22Rv1 (cell line): ENCODE measurements at regions not wholly inside any gene's neighbourhood (a gene's known extent, or its start where the extent isn't known, plus 50 kb on each side); places are given as distances from the start of the nearest gene placed in this dataset.
A peak's percentile ranks its signal among the peaks of the same experiment; 100 is the strongest.

Experiments
- H3K27ac ChIP-seq: fragments of 450-650 bp; 2 replicates; pipeline ENCODE4 v1.5.1; 2017
- ZFX ChIP-seq: fragments of 450-650 bp; IDR thresholded peaks from 2 replicates; pipeline ENCODE4 v1.6.1; 2017; ENCODE audit warnings: antibody characterized with exemption, borderline replicate concordance
- TF ChIP-seq, protein P1 (sequence below): fragments of 450-650 bp; IDR thresholded peaks from 2 replicates; pipeline ENCODE4 v1.5.1; 2017; ENCODE audit warnings: mild to moderate bottlenecking

DNA sequence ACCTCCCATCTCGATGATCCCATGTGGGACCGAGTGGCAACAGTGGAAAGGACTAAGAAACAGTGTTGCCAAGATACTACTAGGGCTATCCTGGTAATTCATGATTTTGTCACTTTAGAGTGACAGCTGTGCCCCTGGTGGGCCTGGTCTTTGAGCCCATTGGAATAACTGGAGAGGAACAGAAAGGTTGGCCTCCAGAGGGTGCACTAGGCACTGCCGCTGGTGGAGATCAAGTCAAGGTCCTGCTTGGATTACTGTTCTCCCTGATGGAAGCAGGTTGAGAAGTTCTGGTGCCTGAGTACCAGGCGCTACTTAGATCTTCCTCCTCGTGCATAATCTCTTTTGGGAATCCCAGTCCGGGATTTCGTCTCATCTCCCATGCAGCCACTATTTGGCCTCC is 129.6 kb downstream of the SEC61B start:
- no peak for TF ChIP-seq ZFX
- TF ChIP-seq, protein P1, sequence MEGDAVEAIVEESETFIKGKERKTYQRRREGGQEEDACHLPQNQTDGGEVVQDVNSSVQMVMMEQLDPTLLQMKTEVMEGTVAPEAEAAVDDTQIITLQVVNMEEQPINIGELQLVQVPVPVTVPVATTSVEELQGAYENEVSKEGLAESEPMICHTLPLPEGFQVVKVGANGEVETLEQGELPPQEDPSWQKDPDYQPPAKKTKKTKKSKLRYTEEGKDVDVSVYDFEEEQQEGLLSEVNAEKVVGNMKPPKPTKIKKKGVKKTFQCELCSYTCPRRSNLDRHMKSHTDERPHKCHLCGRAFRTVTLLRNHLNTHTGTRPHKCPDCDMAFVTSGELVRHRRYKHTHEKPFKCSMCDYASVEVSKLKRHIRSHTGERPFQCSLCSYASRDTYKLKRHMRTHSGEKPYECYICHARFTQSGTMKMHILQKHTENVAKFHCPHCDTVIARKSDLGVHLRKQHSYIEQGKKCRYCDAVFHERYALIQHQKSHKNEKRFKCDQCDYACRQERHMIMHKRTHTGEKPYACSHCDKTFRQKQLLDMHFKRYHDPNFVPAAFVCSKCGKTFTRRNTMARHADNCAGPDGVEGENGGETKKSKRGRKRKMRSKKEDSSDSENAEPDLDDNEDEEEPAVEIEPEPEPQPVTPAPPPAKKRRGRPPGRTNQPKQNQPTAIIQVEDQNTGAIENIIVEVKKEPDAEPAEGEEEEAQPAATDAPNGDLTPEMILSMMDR: peak; percentile 31
- H3K27ac ChIP-seq: no peak overlapping the region

DNA sequence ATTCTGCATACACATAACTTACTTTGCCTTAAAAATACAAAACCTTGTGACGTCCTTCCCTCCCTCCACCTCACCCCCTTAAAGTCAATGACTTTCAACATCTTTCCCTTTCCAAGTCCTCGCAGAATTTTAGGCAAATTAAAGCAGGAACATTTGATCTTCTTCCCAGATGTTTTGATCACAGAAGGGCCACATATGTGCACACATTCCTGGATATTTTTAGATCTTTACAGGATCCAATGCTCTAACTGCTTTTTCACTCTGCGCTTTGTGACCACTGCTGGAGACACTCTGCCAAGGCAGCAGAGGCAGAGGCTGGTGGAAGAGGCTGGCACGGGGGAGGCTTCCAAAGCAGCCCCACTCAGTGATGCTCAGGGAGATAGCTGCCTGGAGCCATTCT is 130.7 kb downstream of the SEC61B start:
- H3K27ac ChIP-seq: no peak overlapping the region
- no peak for TF ChIP-seq ZFX

DNA sequence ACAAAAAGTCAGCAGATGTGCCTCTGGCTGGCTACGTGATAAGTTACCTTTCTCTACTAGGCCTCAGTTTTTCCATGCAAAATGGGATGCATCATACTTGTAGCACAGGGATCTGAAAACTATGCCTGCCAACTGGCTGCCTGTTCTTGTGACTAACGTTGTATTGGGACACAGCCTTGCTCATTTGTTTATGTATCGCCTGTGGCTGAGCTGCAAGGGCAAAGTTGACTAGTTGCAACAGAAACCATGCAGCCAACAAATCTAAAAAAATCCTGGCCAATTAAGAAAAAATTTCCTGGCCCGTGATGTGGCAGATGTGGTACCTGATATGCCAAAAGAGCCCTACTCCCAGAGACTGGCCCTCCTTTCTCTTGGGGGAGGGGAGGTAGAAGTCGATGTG is 131.3 kb downstream of the SEC61B start:
- TF ChIP-seq, protein P1: no peak
- TF ChIP-seq ZFX: no peak
- H3K27ac ChIP-seq: no peak overlapping the region

DNA sequence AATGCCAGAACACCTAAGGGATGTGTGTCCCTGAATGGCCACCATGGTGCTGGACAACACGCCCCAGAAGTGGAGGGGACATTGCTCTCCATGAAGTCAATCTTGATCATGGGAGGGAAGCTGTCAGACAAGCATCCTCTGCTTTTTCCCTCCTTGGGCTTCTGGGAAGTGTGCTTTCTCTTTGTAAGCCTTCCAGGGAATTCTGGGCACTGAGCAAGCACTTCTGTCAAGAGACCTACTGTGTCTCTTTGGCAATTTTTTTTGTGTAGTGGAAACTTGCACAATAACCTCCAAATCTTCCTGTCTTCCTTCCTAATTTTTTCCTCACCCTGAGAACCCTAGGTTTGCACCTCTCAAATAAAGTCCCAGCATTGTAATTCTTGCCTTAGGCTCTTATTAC is 132.0 kb downstream of the SEC61B start:
- no peak for TF ChIP-seq ZFX
- TF ChIP-seq, protein P1: no peak
- H3K27ac ChIP-seq: no peak overlapping the region

DNA sequence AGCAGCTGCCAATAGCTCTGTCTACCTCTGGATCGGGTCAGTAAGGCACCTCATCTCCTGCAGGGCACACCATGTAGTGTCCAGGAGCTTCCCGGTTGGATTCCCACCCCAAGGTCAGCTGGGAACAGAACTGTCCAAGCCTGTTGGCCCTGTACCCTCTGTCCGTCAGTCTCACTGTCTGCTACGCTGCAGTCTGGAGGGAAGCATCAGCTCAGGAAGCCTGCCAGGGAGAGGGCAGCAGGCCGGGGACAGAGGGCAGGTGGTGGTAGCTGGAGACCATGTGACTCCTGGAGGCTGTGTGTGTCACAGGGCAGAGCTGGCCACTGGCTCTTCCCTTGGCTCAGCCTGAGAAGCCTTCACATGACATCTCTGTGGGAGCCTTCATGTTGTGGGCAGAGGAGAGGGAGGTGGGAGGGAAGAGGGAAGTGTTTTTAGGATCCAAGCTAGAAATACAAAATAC is 134.5 kb downstream of the SEC61B start:
- no peak for TF ChIP-seq ZFX
- TF ChIP-seq, protein P1: no peak

DNA sequence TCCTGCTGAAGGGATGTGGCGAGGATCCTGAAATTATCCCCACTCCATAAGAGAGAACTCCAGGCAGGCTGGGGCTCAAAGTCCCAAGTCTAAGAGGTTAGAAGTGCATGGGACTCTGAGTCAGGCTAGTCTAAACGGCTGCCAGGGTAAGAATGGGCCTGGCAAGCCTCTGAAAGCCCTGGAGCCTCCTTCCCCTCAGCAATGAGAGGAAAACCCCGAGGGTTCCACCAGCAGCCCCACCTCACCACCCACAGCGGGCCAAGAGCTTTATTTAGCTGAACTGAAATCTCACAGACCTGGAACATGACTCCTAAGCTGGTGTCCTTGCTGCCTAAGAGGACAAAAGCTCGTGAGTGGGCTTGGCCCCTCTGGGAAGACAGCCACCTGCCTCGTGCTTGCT is 135.5 kb downstream of the SEC61B start:
- TF ChIP-seq, protein P1: no peak
- TF ChIP-seq ZFX: no peak
- H3K27ac ChIP-seq: no peak overlapping the region

More for the DNA sequence above, 134.5 kb downstream of the SEC61B start:
- H3K27ac ChIP-seq: no peak overlapping the region

DNA sequence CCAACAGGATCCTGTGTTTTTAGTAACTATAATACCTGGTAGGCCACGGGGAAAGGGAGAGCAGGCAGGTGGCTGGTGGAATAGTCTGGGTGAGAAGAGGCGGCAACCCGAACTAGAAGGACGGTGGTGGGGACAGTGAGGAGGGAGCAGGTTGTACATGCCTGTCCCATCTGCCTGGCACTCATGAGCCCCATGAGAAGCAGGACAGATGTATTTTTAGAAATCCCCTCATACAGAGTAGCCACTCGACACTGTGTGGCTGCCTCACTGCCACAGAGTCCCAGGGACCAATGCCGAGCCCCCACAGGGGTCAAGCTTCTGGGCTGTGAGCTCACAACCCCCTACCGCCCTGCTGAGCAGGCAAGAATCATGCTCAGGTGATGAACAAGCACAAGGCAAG is 136.6 kb downstream of the SEC61B start:
- no peak overlapping the region for H3K27ac ChIP-seq
- TF ChIP-seq, protein P1: no peak
- TF ChIP-seq ZFX: no peak

DNA sequence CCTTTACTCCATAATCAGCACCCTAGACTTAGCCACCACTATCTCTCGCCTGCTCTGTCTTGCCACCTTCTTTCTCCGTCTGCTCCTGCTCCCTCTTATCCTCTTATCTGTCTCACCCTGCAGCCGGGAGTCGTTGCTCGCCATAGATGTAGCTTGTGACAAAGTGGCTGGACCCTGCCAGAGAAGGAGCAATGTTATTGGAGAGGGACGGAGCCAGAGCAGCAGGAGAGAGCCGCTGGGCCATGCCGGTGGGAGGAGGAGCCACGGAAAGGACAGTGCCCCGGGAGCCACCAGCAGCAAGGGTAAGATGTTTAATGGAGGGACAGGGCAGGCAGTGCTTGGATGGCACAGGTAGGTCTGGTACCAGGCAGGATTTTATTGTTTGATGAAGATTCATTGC is 137.3 kb downstream of the SEC61B start:
- H3K27ac ChIP-seq: no peak overlapping the region
- TF ChIP-seq ZFX: no peak
- TF ChIP-seq, protein P1: no peak
